ENCODE measurements at regions not wholly inside any gene's neighbourhood (a gene's known extent, or its start where the extent isn't known, plus 50 kb on each side); places are given as distances from the start of the nearest gene placed in this dataset.
"Not testable (repeated sequence)": the region's sequence is repeated elsewhere in the genome, so short reads cannot be mapped to it uniquely, and the experiment has no call there.

DNA sequence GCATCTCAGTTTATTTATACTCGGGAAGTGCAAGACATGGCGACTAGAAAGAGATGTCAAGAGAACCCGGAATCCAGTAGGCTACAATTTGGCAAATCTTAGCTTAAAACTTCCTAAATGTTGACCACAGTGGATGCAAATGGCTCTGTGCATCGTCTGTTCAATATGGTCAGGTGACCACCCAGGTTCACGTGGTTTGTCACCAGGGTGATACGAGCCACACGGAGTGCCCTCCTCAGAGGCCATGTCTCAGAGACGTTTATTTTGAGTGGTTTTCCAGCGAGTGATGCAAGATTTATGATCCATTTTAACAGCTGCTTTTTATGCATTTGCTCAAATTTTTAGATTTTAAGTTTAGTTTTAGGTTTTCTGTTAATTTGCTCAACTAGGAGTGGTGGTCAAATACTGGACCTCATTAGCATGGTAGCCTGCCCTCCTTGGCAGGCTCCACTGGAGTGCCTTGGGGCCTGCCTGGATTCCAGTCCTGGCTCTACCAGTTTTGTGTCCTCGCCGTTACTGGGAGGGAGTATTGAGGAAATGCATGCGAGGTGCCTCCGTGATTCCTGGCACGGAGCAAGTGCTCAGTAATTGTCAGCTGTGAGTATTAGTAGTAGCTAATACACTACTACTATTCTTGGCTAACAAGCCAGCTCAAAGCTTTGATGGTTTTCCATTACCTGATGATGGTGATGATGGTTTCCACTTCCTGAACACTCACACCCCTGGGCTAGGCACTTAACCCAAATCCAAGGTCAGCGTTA, 53.9 kb upstream of the APOD start:
- DNase-seq (ENCODE audit: low read depth); H3K4me3 ChIP-seq (ENCODE audit: low read depth, low read length); in situ Hi-C loops (cut with HindIII; ENCODE audit: low sequenced_read_pairs): not testable (repeated sequence)

DNA sequence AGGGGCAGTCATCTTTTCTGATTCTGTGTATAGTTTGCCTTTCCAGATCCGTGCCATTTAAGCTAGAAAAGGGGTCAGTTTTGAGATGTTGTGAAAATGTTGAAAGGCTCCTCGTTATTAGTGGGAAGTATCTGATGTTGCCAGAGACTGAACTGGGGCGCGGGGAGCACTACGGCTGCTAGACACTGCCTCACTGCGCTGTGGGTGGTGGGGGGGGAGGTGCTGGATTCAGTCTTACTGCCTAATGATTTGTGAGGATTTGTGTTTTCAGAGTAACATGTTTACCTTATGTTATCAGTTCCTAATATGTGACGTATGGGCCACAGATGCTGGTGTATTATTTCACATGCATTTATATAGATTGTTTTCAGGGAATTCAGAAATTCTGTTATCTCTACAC, 53.3 kb upstream of the APOD start:
- in situ Hi-C loops (cut with HindIII; ENCODE audit: low sequenced_read_pairs); H3K4me3 ChIP-seq (ENCODE audit: low read depth, low read length); DNase-seq (ENCODE audit: low read depth): not testable (repeated sequence)

DNA sequence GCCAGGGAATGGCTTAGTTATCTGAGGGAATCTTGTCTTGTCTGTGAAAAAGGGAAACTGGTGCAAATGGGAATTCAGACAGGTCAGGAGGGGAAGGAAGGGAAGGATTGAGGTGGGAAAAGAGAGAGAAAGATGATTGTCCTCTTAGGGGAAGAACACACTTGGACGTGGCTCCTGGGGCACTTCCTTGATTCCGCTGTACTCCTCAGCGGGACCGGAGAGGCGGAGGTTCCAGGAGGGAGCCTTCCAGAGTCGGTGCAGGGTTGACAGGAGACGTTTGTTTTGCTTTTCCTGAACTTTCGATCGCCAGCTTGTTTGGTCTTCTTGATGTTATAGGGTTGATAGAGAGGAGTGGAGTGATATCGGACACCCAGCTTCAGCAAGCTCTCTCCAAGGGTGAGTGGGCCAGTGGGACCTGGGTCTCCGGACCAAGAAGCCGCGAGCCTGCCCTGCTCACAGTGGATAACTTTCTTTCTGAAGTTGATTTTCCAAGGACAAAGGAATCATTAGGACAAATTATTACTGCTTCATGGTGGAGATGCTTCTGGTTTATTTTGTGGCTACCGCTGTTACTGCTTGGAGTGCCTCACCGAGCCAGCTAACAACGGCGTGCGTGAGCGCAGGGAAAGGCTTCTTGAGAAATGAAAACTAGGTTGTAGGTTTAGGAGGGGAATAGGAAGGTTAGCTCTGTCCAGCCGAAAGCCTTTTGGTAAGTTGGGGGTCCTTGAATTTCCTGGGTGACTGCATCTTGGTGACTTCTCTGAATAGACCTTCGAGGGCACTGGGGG, 52.4 kb upstream of the APOD start:
- in situ Hi-C loops (cut with HindIII; ENCODE audit: low sequenced_read_pairs); H3K4me3 ChIP-seq (ENCODE audit: low read depth, low read length); DNase-seq (ENCODE audit: low read depth): not testable (repeated sequence)

DNA sequence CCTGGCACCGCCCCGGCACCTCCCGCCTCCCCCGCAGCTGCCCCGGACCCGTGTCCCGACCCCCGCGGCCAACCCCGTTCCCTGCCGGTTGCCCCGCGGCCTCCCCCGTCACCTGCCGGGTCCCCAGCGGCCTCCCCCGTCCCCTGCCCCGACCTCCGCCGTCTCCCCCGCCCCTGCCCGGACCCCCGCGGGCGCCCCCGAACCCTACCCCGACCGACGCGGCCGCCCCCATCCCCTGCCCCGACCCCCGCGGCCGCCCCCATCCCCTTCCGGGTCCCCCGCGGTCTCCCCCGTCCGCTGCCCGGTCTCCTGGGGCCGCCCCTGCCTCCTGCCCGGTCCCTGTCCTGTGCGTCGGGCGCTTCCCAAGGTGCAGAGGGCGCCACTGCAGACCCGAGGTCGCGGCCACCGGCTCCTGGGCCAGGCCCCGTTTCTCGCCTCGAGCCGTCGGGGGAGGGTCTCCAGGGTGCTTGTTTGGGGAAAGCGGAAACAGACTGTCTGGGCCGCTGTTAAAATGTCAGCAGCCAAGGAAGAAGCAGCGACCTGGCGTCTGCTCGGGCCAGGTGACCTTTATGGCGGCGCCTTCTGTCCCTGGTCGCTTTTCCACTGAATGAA, 51.6 kb upstream of the APOD start:
- DNase-seq (ENCODE audit: low read depth); in situ Hi-C loops (cut with HindIII; ENCODE audit: low sequenced_read_pairs): not testable (repeated sequence)

DNA sequence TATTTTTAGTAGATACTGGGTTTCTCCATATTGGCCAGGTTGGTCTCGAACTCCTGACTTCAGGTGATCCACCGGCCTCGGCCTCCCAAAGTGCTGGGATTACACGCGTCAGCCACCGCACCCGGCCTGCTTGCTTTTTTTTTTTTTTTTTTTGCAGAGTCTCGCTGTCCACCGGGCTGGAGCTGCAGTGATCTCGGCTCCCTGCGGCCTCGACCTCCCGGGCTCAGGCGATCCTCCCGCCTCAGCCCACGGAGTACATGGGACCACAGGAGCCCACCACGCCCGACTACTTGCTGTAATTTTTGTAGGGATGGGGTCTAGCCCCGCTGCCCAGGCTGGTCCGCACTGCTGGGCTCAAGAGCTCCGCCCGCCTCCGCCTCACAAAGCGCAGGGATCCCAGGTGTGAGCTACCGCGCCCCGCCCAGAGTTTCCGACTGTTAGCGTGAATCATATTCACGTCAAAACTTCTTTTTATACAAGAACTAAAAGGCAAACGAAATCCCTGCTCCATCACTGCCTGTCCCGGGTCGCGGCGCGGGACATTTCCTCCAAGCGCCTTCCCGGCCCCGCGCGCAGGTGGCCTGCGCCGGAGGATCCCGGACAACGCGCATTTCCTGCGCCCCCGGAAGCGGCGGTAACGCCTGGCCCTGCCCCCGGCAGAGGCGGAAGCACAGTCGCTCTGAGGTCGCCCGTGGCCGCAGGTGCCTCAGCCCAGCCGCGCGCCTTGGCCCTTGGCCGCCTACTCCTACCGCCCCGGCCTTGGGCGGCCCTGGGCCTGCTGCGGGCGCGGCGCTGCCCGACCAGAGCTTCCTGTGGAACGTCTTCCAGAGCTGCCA, 50.9 kb upstream of the APOD start:
- peak overlapping the region; percentile 42 for H3K4me3 ChIP-seq (ENCODE audit: low read depth, low read length)
- in situ Hi-C loops (cut with HindIII; ENCODE audit: low sequenced_read_pairs); DNase-seq (ENCODE audit: low read depth): not testable (repeated sequence)

More for the DNA sequence above, 51.6 kb upstream of the APOD start:
- H3K4me3 ChIP-seq (ENCODE audit: low read depth, low read length): not testable (repeated sequence)
